Endodermal cell (in vitro differentiated cells): ENCODE measurements at regions not wholly inside any gene's neighbourhood (a gene's known extent, or its start where the extent isn't known, plus 50 kb on each side); places are given as distances from the start of the nearest gene placed in this dataset.

Source experiments
- DNase-seq: peaks from one replicate; pipeline ENCODE4 v3.0.0-alpha.2; 2017
- H3K27ac ChIP-seq: 2 replicates; pipeline ENCODE4 v1.5.1; 2013; ENCODE audit warnings: mild to moderate bottlenecking, low read depth, low read length, moderate library complexity
- H3K27me3 ChIP-seq: 2 replicates; pipeline ENCODE4 v1.6.1; 2013; ENCODE audit warnings: mild to moderate bottlenecking, low read length, moderate library complexity; ENCODE audit not compliant: insufficient read depth, control insufficient read depth, poor library complexity, severe bottlenecking
- H3K36me3 ChIP-seq: 2 replicates; pipeline ENCODE4 v1.7.0; 2013; ENCODE audit warnings: mild to moderate bottlenecking, low read length, moderate library complexity; ENCODE audit not compliant: control insufficient read depth, insufficient read depth
- H3K4me1 ChIP-seq: one replicate; pipeline ENCODE4 v1.7.0; 2013; ENCODE audit warnings: low read length; ENCODE audit not compliant: control insufficient read depth, insufficient read depth
- H3K4me3 ChIP-seq: 2 replicates; pipeline ENCODE4 v1.5.1; 2013; ENCODE audit warnings: mild to moderate bottlenecking, low read length, moderate library complexity
- H3K9ac ChIP-seq: 2 replicates; pipeline ENCODE4 v1.6.1; 2013; ENCODE audit warnings: mild to moderate bottlenecking, low read length, moderate library complexity; ENCODE audit not compliant: poor library complexity, severe bottlenecking; ENCODE audit errors: extremely low read depth
- H3K9me3 ChIP-seq: 2 replicates; pipeline ENCODE4 v1.6.1; 2013; ENCODE audit warnings: mild to moderate bottlenecking, low read length, moderate library complexity; ENCODE audit not compliant: control insufficient read depth
- H3K27ac Mint-ChIP-seq: 2 replicates; pipeline ENCODE4 v1.8.0; 2020; ENCODE audit warnings: mixed read lengths
- H3K27me3 Mint-ChIP-seq: 2 replicates; pipeline ENCODE4 v1.8.0; 2021; ENCODE audit warnings: mild to moderate bottlenecking, mixed read lengths; ENCODE audit not compliant: insufficient read depth
- H3K36me3 Mint-ChIP-seq: 2 replicates; pipeline ENCODE4 v1.8.0; 2020; ENCODE audit warnings: low read depth, mixed read lengths
- H3K4me1 Mint-ChIP-seq: 2 replicates; pipeline ENCODE4 v1.8.0; 2020; ENCODE audit warnings: mixed read lengths
- H3K4me3 Mint-ChIP-seq: 2 replicates; pipeline ENCODE4 v1.8.0; 2020; ENCODE audit warnings: mild to moderate bottlenecking, moderate library complexity, mixed read lengths
- H3K9me3 Mint-ChIP-seq: 2 replicates; pipeline ENCODE4 v1.8.0; 2020; ENCODE audit warnings: mild to moderate bottlenecking, mixed read lengths
- CTCF ChIP-seq: fragments of 200-600 bp; sonication (generic); conservative IDR thresholded peaks from 2 replicates; pipeline ENCODE4 v1.5.0; 2021; ENCODE audit warnings: antibody characterized with exemption, mild to moderate bottlenecking
- WGBS, 2 experiments: methylation state at CpG; one replicate each; pipeline versions ENCODE4 v1.1.5 to v1.1.7; 2013; ENCODE audit warnings: missing lambda C conversion rate in 2 of 2, mixed read lengths in 1 of 2; ENCODE audit not compliant: insufficient coverage in 1 of 2, insufficient read length in 1 of 2; 5-methylcytosine and 5-hydroxymethylcytosine counted together

DNA sequence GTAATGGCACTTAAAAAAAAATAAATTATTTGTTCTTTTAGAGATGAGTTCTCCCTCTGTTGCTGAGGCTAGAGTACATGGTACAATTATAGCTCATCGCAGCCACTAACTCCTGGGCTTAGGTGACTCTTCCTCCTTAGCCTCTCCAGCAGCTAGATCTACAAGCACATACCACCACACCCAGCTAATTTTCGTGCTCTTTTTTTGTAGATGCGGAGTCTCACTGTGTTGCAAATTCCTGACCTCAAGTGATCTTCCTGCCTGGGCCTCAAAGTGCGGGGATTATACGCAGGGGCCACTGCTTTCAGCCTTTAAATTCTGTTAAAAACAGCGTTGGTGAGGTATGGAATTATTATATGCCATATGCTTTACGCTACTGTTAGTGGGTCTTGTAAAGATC lies 2034.0 kb downstream of the OLFM4 start:
- H3K9me3 Mint-ChIP-seq: no peaks in the 10 kb centered on the region
- Histone ChIP-seq H3K36me3 (no peaks in the 10 kb centered on the region), H3K27ac (no peak overlapping the region), H3K9ac (no peak overlapping the region), H3K4me1 (no peaks in the 10 kb centered on the region), H3K9me3 (no peaks in the 10 kb centered on the region), H3K4me3 (no peak overlapping the region), H3K27me3 (no peaks in the 10 kb centered on the region)
- TF ChIP-seq CTCF: no peak
- DNase-seq: no peak
- H3K27me3 Mint-ChIP-seq: no peaks in the 10 kb centered on the region
- no peak overlapping the region for H3K4me3 Mint-ChIP-seq
- H3K4me1 Mint-ChIP-seq: peaks cover 4% of the 10 kb centered on the region
- H3K36me3 Mint-ChIP-seq: no peaks in the 10 kb centered on the region
- 86 to 89% methylated on average over 4 to 7 of the region's 7 CpGs for WGBS, 2 experiments
- H3K27ac Mint-ChIP-seq: no peak overlapping the region

- Histone ChIP-seq H3K27me3 (no peaks in the 10 kb centered on the region), H3K4me1 (no peaks in the 10 kb centered on the region), H3K36me3 (no peaks in the 10 kb centered on the region), H3K9ac (no peak overlapping the region), H3K4me3 (no peak overlapping the region), H3K9me3 (no peaks in the 10 kb centered on the region), H3K27ac (no peak overlapping the region)
- 100% methylated on average over 1 of the region's 1 CpG; no CpG with 5 or more reads in 1 of the 2 experiments for WGBS, 2 experiments
- no peak for DNase-seq
- H3K4me1 Mint-ChIP-seq: peaks cover 4% of the 10 kb centered on the region
- TF ChIP-seq CTCF: no peak
- no peaks in the 10 kb centered on the region for H3K27me3 Mint-ChIP-seq
- H3K36me3 Mint-ChIP-seq: no peaks in the 10 kb centered on the region
- H3K27ac Mint-ChIP-seq: no peak overlapping the region
- H3K9me3 Mint-ChIP-seq: no peaks in the 10 kb centered on the region
- H3K4me3 Mint-ChIP-seq: no peak overlapping the region
These were observed 2039.3 kb downstream of the OLFM4 start for GRCh38 chr13:55067946-55068345.

DNA sequence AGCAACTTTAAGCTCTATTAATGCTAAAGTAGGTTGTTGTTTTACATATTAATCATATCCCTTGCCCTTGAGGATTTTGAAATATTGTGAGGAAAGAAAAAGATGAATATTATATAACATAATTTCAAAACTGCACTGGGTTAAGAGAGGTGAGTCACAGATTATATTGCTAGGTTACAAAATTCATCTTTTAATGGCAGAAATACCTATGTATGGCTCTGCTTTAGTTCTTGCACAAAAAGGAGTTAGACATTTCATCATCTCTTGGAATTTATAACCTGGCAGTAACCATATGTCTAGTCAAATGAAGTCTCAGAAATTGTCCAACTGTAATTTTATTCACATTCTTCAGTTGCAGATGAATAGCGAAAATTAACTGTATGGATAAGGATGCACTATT lies 2041.1 kb downstream of the OLFM4 start:
- Mint-ChIP-seq H3K4me3 (no peak overlapping the region), H3K36me3 (no peaks in the 10 kb centered on the region), H3K4me1 (peaks cover 4% of the 10 kb centered on the region), H3K27me3 (no peaks in the 10 kb centered on the region), H3K9me3 (no peaks in the 10 kb centered on the region), H3K27ac (no peak overlapping the region)
- WGBS, 2 experiments: no CpG with 5 or more reads among the region's 1 CpG
- TF ChIP-seq CTCF: no peak
- no peak overlapping the region for H3K9ac ChIP-seq
- no peak for DNase-seq
- H3K9me3 ChIP-seq: no peaks in the 10 kb centered on the region
- no peaks in the 10 kb centered on the region for H3K4me1 ChIP-seq
- no peaks in the 10 kb centered on the region for H3K36me3 ChIP-seq
- no peak overlapping the region for H3K27ac ChIP-seq
- H3K27me3 ChIP-seq: no peaks in the 10 kb centered on the region
- no peak overlapping the region for H3K4me3 ChIP-seq
